GM21360 (cell line): ENCODE measurements at regions not wholly inside any gene's neighbourhood (a gene's known extent, or its start where the extent isn't known, plus 50 kb on each side); places are given as distances from the start of the nearest gene placed in this dataset.
A peak's percentile ranks its signal among the peaks of the same experiment; 100 is the strongest.
"Not testable (repeated sequence)": the region's sequence is repeated elsewhere in the genome, so short reads cannot be mapped to it uniquely, and the experiment has no call there.

Experiments used
- ATAC-seq: cut with Tn5 transposase; IDR thresholded peaks from one replicate; pipeline ENCODE4 v1.9.1; 2021; ENCODE audit warnings: mild to moderate bottlenecking, moderate library complexity; ENCODE audit not compliant: unreplicated experiment

DNA sequence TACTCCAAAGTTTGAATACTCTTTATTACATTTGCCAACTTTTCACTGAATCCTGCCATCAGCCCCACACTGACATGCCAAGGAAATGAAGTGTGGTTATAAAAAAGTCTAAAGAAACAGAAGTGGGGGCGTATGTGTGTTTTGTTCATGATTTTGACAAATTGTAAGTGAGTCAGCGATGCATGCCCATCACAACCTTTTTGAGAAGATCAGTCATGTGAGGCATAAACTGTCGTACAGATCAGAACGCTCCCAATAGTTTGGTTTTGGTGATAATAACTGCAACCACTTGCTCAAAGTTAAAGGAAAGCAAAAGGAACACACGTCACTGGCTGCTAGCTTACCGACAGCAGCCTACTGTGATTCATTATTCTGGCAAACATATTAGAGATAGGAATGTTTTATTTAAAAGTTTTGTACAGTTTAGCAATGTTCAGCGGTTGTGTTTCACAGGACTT is 95.6 kb downstream of the RGS2 start:
- ATAC-seq, result peak; percentile 67

GRCh38 chr1:192905049-192905448 is 96.2 kb downstream of the RGS2 start:
- no peak for ATAC-seq

- ATAC-seq, result no peak
Measured at GRCh38 chr1:192906334-192906733, 97.5 kb downstream of the RGS2 start.

GRCh38 chr1:192907545-192908243 is 98.9 kb downstream of the RGS2 start:
- peak; percentile 65 for ATAC-seq

GRCh38 chr1:192911896-192912656 is 103.2 kb downstream of the RGS2 start:
- ATAC-seq, result not testable (repeated sequence)

GRCh38 chr1:192913683-192914082 is 104.8 kb downstream of the RGS2 start:
- no peak for ATAC-seq

GRCh38 chr1:192914092-192914491 is 105.3 kb downstream of the RGS2 start:
- no peak for ATAC-seq

DNA sequence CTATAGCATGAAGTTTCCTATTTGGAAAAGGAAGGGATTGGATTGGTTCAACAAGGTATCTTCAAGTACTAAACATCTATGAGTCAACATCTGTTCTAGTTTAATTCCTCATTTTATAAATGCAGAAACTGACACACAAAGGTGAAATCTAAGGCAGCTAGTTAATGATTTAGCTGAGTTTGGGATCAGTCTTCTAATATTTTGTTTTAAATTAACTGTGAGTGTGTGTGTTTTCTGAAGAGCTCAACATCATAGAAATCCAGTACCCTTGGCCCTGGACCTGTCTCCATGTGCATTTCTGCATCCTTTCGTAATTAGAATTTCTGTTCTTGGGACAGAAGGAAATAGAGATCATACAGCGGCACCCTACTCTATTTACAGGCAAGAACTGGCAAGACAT is 105.9 kb downstream of the RGS2 start:
- ATAC-seq, result no peak

DNA sequence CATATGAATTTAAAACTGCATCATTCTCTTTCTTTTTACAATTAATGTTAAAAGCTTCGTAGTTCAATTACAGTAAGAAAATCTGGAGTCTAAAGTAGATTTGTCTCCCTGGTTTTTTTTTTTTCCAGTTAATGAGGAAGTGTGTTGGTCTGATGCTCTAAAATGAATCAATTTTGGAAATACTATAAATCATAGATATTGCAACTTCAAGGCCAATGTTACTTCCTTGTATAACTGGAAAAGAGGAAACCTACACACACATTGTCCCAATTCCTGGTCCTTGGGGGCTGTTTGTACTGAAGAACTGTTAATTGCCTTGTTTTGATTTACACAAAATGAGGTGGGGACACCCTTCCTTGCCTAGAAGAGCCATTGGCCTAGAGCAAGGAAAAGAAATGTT is 107.2 kb downstream of the RGS2 start:
- no peak for ATAC-seq

- ATAC-seq, result no peak
Measured at GRCh38 chr1:192918259-192918658, 109.4 kb downstream of the RGS2 start.

- ATAC-seq, result no peak
Measured at GRCh38 chr1:192920412-192920811, 111.6 kb downstream of the RGS2 start.

GRCh38 chr1:192925609-192926008 is 116.8 kb downstream of the RGS2 start:
- no peak for ATAC-seq

GRCh38 chr1:192926736-192927135 is 117.9 kb downstream of the RGS2 start:
- no peak for ATAC-seq

GRCh38 chr1:192927496-192927895 is 118.7 kb downstream of the RGS2 start:
- no peak for ATAC-seq

GRCh38 chr1:192929597-192929996 is 120.8 kb downstream of the RGS2 start:
- no peak for ATAC-seq

DNA sequence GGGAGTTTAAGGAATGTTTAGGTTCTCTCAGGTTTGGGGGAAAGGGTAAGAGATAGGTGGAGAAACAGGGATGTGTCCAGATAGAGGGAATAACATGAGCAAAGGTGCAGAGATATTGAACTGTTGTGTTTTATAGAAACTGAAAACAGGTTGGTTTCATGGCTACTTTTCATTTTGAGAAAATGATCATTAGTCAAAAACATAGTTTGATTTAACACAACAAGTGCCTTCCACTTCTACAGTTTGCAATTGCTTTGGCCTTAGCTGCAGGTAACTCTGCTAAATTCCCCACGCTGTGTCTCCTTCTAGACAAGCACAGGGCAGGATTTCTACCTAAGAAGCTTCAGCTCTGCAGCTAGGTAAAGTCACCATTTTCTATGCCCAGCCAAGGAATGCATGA is 124.9 kb downstream of the RGS2 start:
- no peak for ATAC-seq

DNA sequence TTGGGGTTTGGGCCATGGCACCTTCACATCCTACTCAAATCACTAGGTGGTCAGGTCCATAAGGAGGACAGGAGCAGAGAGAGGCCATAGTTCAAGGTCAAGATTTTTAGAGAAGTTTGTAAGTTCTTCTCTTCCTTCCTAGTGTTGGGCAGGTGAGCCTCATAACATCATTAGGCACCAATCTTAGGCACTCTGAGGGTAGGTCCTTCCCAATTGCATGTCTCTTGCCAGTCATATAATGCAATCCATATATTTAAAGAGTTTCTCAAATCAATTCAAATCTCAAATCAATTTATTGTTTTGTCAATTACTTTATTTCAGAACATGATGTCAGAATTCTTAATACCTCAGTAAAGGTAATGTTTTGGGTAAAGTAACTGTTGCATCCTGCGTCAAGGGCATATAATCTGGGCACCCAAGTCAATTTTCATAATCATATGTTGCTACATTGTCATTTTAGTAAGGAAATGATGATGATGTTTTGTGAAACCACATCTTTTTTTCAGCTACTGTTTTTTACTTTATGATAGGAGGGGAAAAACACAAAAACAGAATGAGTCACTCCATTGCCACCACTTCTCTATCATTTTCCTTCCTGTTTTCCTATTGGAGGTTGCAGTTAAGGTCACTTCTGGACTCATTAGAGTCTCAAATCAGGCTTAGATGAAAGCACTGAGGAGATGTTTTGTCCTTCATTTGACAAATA is 122.7 kb downstream of the UCHL5 start:
- ATAC-seq, result peak; percentile 58

DNA sequence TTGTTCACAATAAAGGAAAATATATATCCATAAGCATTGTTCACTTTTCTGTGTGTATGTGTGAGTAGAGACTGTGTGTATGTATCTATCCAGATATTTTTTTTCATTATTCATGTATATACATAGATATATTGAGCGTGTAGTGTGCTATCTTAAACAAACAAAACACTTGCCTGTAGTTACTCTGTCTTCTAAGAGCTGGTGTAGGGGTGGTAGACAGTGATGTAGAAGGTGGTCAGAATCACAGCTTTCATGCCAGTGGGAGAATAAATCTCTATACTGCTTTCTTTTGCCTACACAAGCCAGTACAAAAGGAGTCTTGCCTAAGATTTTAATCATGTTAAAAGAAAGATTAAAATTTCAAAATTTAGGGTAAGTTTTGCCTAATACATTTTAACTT is 122.0 kb downstream of the UCHL5 start:
- no peak for ATAC-seq

DNA sequence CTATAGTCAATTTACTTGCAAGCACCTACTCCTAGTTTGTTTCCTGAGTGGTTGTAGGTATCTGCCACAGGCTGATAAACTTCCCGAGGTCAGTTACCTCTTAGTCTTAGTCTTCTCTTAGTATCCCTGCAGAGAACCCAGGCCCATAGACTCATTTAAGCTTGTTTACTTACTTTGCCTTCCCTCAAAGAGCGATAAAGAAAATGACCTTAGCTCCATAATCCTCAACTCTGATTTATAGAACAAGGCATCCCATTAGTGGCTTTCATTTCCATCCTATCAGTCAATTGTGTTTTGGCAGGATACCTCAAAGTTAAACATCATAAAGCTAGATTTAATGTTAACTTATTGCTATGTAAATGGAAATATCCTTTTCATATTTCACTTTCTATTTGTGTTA is 119.7 kb downstream of the UCHL5 start:
- ATAC-seq, result no peak

- no peak for ATAC-seq
Measured at GRCh38 chr1:192940658-192941057, 118.5 kb downstream of the UCHL5 start.

- ATAC-seq, result no peak
Measured at GRCh38 chr1:192941722-192942411, 117.3 kb downstream of the UCHL5 start.
